ENCODE measurements at regions not wholly inside any gene's neighbourhood (a gene's known extent, or its start where the extent isn't known, plus 50 kb on each side); places are given as distances from the start of the nearest gene placed in this dataset.

GRCh38 chr17:65328567-65328966 is 191.4 kb downstream of the RGS9 start:
- POLR2A ChIA-PET (ENCODE audit: low non-redundant PET) = no interaction called here
- no peak for TF ChIP-seq CTCF (conservative IDR thresholded peaks at IDR 0.05; ENCODE audit: low read depth)
- no peak for DNase-seq (ENCODE audit: low spot score)
- CTCF ChIA-PET = no interaction called here
- H3K27ac ChIP-seq = no peak overlapping the region

- no peak for TF ChIP-seq CTCF (conservative IDR thresholded peaks at IDR 0.05; ENCODE audit: low read depth)
- ChIA-PET POLR2A (ENCODE audit: low non-redundant PET) (no interaction called here), CTCF (no interaction called here)
- no peak for DNase-seq (ENCODE audit: low spot score)
- H3K27ac ChIP-seq = no peak overlapping the region
Observed at GRCh38 chr17:65324611-65325342, 187.6 kb downstream of the RGS9 start.

GRCh38 chr17:65323049-65323448 is 185.9 kb downstream of the RGS9 start:
- POLR2A ChIA-PET (ENCODE audit: low non-redundant PET) = no interaction called here
- no peak for DNase-seq (ENCODE audit: low spot score)
- TF ChIP-seq CTCF (conservative IDR thresholded peaks at IDR 0.05; ENCODE audit: low read depth) = no peak
- CTCF ChIA-PET = no interaction called here
- H3K27ac ChIP-seq = no peak overlapping the region

- H3K27ac ChIP-seq = no peak overlapping the region
- ChIA-PET POLR2A (ENCODE audit: low non-redundant PET) (no interaction called here), CTCF (no interaction called here)
- no peak for DNase-seq (ENCODE audit: low spot score)
- TF ChIP-seq CTCF (conservative IDR thresholded peaks at IDR 0.05; ENCODE audit: low read depth) = no peak
Observed at GRCh38 chr17:65320820-65321219, 183.7 kb downstream of the RGS9 start.

- no peak for TF ChIP-seq CTCF (conservative IDR thresholded peaks at IDR 0.05; ENCODE audit: low read depth)
- CTCF ChIA-PET = interaction anchor here (1.0 kb wide), 1 partner anchor 274 kb away, joined by 3 read pairs; no protein-coding TSS in a partner anchor
- POLR2A ChIA-PET (ENCODE audit: low non-redundant PET) = no interaction called here
- no peak overlapping the region for H3K27ac ChIP-seq
- DNase-seq (ENCODE audit: low spot score) = no peak
Observed at GRCh38 chr17:65314212-65314611, 177.0 kb downstream of the RGS9 start.

GRCh38 chr17:65312718-65313377 is 175.7 kb downstream of the RGS9 start:
- H3K27ac ChIP-seq = no peak overlapping the region
- DNase-seq (ENCODE audit: low spot score) = no peak
- CTCF ChIA-PET = interaction anchor here (1.1 kb wide), 1 partner anchor 18 kb away, joined by 3 read pairs; no protein-coding TSS in a partner anchor
- no peak for TF ChIP-seq CTCF (conservative IDR thresholded peaks at IDR 0.05; ENCODE audit: low read depth)
- POLR2A ChIA-PET (ENCODE audit: low non-redundant PET) = no interaction called here

All from RWPE1 (cell line).